Omental fat pad (tissue), 3 donors: ENCODE measurements at regions not wholly inside any gene's neighbourhood (a gene's known extent, or its start where the extent isn't known, plus 50 kb on each side); places are given as distances from the start of the nearest gene placed in this dataset.

ENCODE experiments used
- ATAC-seq: fragments of 150-250 bp; one replicate; pipeline ENCODE4 v1.9.1; 2016; ENCODE audit warnings: mild to moderate bottlenecking, moderate library complexity; ENCODE audit not compliant: low FRiP score
- DNase-seq: peaks from one replicate; pipeline ENCODE4 v3.0.0-alpha.2; 2019; ENCODE audit warnings: low spot score
- TF ChIP-seq, protein P1 (sequence below), 3 donors: fragments of 450-650 bp; IDR thresholded peaks; one replicate each; pipeline ENCODE4 v1.5.1; 2016 to 2017; ENCODE audit warnings: antibody characterized with exemption in 3 of 3, mild to moderate bottlenecking in 3 of 3, moderate library complexity in 2 of 3

DNA sequence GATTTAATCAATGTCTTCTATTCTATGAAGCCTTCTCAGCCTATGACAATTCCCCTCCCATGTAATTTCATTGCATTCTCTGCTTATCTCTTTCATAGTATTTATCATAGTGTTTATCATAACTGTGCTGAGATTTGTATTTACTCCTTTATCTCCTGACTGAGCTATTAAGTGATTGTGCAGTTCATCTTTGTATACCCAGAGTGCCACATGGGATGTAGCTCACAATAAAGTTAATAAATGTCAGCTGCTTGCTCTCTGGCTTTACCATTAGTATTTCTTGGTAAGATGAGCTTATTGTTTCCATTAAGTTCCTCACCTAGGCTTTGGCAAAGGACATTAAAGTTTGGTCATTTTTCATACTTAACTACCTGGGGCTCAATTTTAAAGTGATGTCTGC is 275.1 kb upstream of the MPDZ start:
- TF ChIP-seq, protein P1, sequence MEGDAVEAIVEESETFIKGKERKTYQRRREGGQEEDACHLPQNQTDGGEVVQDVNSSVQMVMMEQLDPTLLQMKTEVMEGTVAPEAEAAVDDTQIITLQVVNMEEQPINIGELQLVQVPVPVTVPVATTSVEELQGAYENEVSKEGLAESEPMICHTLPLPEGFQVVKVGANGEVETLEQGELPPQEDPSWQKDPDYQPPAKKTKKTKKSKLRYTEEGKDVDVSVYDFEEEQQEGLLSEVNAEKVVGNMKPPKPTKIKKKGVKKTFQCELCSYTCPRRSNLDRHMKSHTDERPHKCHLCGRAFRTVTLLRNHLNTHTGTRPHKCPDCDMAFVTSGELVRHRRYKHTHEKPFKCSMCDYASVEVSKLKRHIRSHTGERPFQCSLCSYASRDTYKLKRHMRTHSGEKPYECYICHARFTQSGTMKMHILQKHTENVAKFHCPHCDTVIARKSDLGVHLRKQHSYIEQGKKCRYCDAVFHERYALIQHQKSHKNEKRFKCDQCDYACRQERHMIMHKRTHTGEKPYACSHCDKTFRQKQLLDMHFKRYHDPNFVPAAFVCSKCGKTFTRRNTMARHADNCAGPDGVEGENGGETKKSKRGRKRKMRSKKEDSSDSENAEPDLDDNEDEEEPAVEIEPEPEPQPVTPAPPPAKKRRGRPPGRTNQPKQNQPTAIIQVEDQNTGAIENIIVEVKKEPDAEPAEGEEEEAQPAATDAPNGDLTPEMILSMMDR (IDR thresholded peaks at IDR 0.05): no peak
- ATAC-seq (no peak), DNase-seq (no peak)

DNA sequence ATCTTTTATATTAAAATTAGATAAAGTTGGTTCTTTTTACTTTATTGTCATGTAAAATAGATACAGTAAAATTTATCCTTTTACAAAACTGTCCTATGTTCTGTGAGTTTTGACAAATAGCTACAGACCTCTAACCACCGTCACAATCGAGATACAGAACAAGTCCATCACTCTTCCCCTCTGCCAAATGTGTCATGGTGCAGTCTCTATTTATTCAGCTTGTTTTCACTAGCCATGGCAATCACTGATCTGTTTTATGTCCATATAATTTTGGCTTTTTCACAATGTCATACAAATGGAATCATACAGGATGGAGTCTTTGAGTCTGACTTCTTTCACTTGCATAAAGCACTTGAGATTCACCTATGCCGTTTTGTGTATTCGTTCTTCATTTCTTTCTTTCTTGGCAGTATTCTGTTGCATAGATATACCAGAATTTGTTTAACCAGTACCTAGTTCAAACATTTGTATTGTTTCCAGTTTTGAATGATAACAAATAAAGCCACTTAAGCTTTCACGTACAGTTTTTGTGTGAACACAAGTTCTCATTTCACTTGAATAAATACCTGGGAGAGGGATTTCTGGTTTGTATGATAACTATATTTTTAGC is 273.2 kb upstream of the MPDZ start:
- ATAC-seq (no peak), DNase-seq (no peak)
- TF ChIP-seq, protein P1 (IDR thresholded peaks at IDR 0.05): no peak

DNA sequence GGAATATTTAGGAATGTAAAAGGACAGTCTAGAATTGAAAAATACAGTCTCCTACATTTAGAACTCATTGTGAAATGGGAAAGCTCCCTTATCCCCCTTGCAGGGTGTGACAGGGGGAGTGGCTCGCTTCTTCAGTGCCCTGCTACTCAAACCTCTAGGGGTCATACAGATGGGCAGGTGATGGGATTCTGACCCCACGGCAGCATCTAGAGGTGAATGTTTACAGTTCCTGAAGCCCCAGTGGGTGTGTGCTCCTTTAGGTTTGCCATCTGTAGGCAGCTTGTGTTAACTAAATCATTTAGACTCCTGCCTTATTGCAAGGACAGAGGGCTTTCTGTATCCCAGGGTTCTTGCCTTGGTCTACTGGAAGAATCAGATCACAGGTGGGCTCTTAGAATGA is 271.0 kb upstream of the MPDZ start:
- ATAC-seq (no peak), DNase-seq (no peak)
- TF ChIP-seq, protein P1 (IDR thresholded peaks at IDR 0.05): no peak

DNA sequence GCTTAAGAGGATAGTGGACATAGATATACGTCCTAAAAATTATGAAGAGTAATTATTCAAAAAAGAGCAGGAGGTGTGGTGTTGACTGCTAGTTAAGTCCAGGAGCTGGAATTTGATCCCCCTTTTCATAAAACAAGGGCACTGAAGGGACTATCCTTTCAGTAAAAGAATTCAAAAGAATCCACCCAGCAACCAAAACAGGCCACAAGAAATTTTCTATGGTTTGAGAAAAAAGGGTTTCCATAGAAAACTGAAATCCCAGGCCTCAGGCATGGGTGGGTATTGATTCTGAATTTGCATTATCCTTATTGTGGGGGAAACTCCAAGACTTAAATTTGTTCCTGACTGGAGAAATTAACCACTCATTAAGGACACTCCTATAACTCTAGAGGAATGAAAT is 269.0 kb upstream of the MPDZ start:
- no peak for DNase-seq
- ATAC-seq: no peak
- TF ChIP-seq, protein P1 (IDR thresholded peaks at IDR 0.05): no peak

DNA sequence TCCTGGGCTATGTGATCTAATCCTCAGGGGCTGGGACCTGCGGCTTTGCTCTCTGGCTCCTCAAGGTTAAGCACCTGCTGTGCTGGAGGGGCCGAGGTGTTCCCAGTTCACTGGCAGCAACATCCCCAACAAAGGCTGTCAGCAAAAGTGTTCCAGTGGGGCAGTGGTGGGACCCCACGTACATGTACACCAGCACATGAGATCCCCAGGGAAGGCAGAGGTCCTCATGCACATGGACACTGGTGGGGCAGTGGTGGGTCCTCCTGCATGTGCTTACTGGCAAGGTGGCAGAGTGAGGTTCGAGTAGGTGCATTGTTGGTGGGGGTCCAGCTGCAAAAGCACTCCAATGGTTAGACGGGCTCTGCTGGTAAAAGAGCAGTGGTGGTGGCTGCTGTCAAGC is 255.6 kb upstream of the MPDZ start:
- no peak for DNase-seq
- no peak for ATAC-seq
- TF ChIP-seq, protein P1 (IDR thresholded peaks at IDR 0.05): no peak

DNA sequence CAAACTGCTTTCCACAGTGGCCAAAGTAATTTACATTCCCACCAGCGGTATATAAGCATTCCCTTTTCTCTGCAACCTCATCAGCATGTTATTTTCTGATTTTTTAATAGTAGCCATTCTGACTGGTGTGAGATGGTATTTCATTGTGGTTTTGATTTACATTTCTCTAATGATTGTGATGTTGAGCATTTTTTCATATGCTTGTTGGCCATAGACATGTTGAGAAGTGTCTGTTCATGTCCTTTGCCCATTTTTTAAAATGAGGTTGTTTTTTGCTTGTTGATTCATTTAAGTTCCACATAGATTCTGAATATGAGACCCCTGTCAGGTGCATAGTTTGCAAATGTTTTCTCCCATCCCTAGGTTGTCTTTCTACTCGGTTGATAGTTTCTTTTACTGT is 254.5 kb upstream of the MPDZ start:
- no peak for ATAC-seq
- no peak for DNase-seq
- TF ChIP-seq, protein P1 (IDR thresholded peaks at IDR 0.05): no peak

DNA sequence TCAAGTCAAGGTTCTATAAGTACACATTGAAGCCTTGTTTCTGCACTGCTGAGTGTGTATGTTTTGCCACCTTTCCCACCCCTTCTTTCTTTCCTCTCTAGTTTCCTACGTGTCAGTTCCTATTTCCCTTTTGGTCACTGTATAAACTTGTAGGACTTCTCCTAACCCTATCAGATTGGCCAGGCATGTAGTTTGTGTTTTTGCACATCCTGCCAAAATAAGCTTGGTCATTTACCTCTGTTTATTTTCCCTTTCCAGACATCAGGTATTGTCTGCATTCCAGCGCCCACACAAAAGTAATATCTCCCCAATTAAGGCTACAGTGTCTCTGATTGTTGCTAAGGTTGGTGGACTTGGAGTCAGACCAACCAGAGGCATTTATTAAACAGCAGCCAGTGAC is 252.9 kb upstream of the MPDZ start:
- no peak for DNase-seq
- TF ChIP-seq, protein P1 (IDR thresholded peaks at IDR 0.05): no peak
- no peak for ATAC-seq
